ENCODE measurements at regions not wholly inside any gene's neighbourhood (a gene's known extent, or its start where the extent isn't known, plus 50 kb on each side); places are given as distances from the start of the nearest gene placed in this dataset.

DNA sequence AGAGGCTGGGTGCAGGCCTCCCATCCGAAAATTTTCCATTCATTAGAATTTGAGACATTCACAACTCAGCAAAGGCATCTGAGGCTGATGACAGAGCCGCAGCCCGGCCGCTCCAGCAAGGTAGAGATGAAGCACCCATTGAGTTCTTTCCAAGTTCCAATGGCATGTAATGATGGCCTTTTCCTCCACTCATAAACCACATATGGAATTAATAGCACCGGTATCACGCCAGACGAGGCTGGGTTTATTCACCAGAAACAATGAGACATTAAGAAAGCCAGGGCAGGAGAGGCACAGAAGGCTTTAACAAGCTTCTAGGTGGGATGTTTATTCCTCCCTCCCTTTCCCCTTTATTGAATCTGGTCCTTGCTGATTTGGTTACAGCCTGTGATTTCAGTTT lies 534.4 kb downstream of the MN1 start:
- Histone ChIP-seq H3K27ac (ENCODE audit: control insufficient read depth, insufficient read depth, low read length) (no peak overlapping the region), H3K79me2 (ENCODE audit: control insufficient read depth, insufficient read depth, low read length) (no peaks in the 10 kb centered on the region), H3K4me2 (ENCODE audit: control insufficient read depth, extremely low read depth, insufficient read depth, low read depth, low read length) (no peak overlapping the region), H3K27me3 (ENCODE audit: control insufficient read depth, extremely low read depth, insufficient read depth, low read length) (peaks cover 12% of the 10 kb centered on the region), H3K9me3 (ENCODE audit: control insufficient read depth, low read depth, low read length) (no peaks in the 10 kb centered on the region), H2AFZ (ENCODE audit: control insufficient read depth, low read length) (no peak overlapping the region), H3K4me3 (ENCODE audit: control insufficient read depth in 2 of 3, extremely low read depth in 1 of 3, insufficient read depth in 2 of 3, low read depth in 1 of 3, low read length in 3 of 3) (no peak overlapping the region), H3K9ac (ENCODE audit: control insufficient read depth, extremely low read depth, insufficient read depth, low read length) (no peak overlapping the region), H4K20me1 (ENCODE audit: control insufficient read depth, extremely low read depth, insufficient read depth, low read length) (no peaks in the 10 kb centered on the region), H3K36me3 (ENCODE audit: control insufficient read depth in 2 of 2, extremely low read depth in 1 of 2, insufficient read depth in 2 of 2, low read length in 2 of 2) (no peaks in the 10 kb centered on the region), H3K4me1 (ENCODE audit: control insufficient read depth, extremely low read depth, insufficient read depth, low read length) (no peaks in the 10 kb centered on the region), H3K9me1 (ENCODE audit: control insufficient read depth, extremely low read depth, insufficient read depth, low read length) (no peaks in the 10 kb centered on the region)
- dilution Hi-C loops (cut with MboI; ENCODE audit: extremely low pct_ligation_motif_present, low sequenced_read_pairs) = no loop called here
- no peak for FAIRE-seq
- no peak for DNase-seq (ENCODE audit: low read depth, low spot score)
- TF ChIP-seq, protein P1, sequence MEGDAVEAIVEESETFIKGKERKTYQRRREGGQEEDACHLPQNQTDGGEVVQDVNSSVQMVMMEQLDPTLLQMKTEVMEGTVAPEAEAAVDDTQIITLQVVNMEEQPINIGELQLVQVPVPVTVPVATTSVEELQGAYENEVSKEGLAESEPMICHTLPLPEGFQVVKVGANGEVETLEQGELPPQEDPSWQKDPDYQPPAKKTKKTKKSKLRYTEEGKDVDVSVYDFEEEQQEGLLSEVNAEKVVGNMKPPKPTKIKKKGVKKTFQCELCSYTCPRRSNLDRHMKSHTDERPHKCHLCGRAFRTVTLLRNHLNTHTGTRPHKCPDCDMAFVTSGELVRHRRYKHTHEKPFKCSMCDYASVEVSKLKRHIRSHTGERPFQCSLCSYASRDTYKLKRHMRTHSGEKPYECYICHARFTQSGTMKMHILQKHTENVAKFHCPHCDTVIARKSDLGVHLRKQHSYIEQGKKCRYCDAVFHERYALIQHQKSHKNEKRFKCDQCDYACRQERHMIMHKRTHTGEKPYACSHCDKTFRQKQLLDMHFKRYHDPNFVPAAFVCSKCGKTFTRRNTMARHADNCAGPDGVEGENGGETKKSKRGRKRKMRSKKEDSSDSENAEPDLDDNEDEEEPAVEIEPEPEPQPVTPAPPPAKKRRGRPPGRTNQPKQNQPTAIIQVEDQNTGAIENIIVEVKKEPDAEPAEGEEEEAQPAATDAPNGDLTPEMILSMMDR (optimal IDR thresholded peaks at IDR 0.05 in 1 of 3, IDR thresholded peaks at IDR 0.05 in 1 of 3, conservative IDR thresholded peaks at IDR 0.05 in 1 of 3; ENCODE audit: extremely low read depth in 1 of 3, insufficient read depth in 2 of 3, low read length in 3 of 3) = no peak
- TF ChIP-seq EZH2 (IDR thresholded peaks at IDR 0.05; ENCODE audit: low read length) = no peak

DNA sequence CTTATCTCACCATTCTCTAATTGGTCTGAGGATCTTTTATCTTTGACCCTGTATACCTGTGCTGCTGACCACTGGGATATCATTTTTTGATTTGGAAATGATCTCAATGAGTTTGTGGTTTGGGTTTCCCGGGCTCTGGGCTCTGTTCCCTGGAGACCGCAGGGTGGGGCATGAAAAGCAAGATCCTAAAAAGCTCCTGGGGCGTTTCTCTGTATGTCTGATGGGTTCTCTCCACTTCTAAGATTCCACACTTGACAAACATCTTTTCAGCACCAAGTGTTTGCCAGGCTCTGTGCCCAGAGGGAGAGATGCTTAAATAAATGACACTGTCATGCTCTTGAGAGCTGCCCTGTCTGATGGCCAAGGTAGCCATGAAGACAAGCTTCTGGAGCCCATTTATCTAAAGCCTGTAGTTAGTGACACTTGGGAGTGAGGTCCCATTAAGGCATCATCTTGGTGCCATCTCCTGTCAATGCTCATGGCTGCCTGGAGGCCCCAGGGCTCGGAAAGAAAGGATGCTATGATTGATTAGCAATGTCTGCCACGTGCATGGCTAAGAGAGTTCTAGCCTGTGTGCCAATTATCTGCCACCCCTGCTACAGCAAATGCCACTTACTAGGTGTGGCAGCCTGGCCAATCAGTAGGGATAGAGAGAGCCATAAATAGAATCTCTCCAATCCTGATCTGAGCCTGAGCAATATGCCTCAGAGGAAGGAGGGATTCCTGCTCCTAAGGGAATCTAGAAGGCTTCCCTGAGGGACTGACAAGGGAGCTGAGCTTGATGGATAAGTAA lies 531.6 kb downstream of the MN1 start:
- H3K36me3 ChIP-seq (ENCODE audit: control insufficient read depth in 2 of 2, extremely low read depth in 1 of 2, insufficient read depth in 2 of 2, low read length in 2 of 2) = no peaks in the 10 kb centered on the region
- no peak overlapping the region for H3K4me2 ChIP-seq (ENCODE audit: control insufficient read depth, extremely low read depth, insufficient read depth, low read depth, low read length)
- no peak overlapping the region for H2AFZ ChIP-seq (ENCODE audit: control insufficient read depth, low read length)
- H3K4me3 ChIP-seq (ENCODE audit: control insufficient read depth in 2 of 3, extremely low read depth in 1 of 3, insufficient read depth in 2 of 3, low read depth in 1 of 3, low read length in 3 of 3) = no peak overlapping the region
- H3K9me3 ChIP-seq (ENCODE audit: control insufficient read depth, low read depth, low read length) = no peaks in the 10 kb centered on the region
- no peak overlapping the region for H3K9ac ChIP-seq (ENCODE audit: control insufficient read depth, extremely low read depth, insufficient read depth, low read length)
- no peak overlapping the region for H3K27ac ChIP-seq (ENCODE audit: control insufficient read depth, insufficient read depth, low read length)
- H4K20me1 ChIP-seq (ENCODE audit: control insufficient read depth, extremely low read depth, insufficient read depth, low read length) = no peaks in the 10 kb centered on the region
- no peak for TF ChIP-seq EZH2 (IDR thresholded peaks at IDR 0.05; ENCODE audit: low read length)
- TF ChIP-seq, protein P1 (optimal IDR thresholded peaks at IDR 0.05 in 1 of 3, IDR thresholded peaks at IDR 0.05 in 1 of 3, conservative IDR thresholded peaks at IDR 0.05 in 1 of 3; ENCODE audit: extremely low read depth in 1 of 3, insufficient read depth in 2 of 3, low read length in 3 of 3) = no peak
- dilution Hi-C loops (cut with MboI; ENCODE audit: extremely low pct_ligation_motif_present, low sequenced_read_pairs) = no loop called here
- no peaks in the 10 kb centered on the region for H3K79me2 ChIP-seq (ENCODE audit: control insufficient read depth, insufficient read depth, low read length)
- no peaks in the 10 kb centered on the region for H3K9me1 ChIP-seq (ENCODE audit: control insufficient read depth, extremely low read depth, insufficient read depth, low read length)
- DNase-seq (ENCODE audit: low read depth, low spot score) (no peak), FAIRE-seq (no peak)
- H3K27me3 ChIP-seq (ENCODE audit: control insufficient read depth, extremely low read depth, insufficient read depth, low read length) = peaks cover 15% of the 10 kb centered on the region
- H3K4me1 ChIP-seq (ENCODE audit: control insufficient read depth, extremely low read depth, insufficient read depth, low read length) = no peaks in the 10 kb centered on the region

Measured in keratinocyte (primary cell).